HUDEP-2 (cell line): ENCODE measurements at regions not wholly inside any gene's neighbourhood (a gene's known extent, or its start where the extent isn't known, plus 50 kb on each side); places are given as distances from the start of the nearest gene placed in this dataset.
"Not testable (repeated sequence)": the region's sequence is repeated elsewhere in the genome, so short reads cannot be mapped to it uniquely, and the experiment has no call there.

Experiments
- DNase-seq, 76 experiments: peaks; one replicate each; lab custom pipeline; 2025; ENCODE audit not compliant: unreplicated experiment in 76 of 76; lab: John Stamatoyannopoulos, UW

GRCh38 chr12:115306380-115306779 lies 622.4 kb upstream of the TBX3 start:
- no peak for DNase-seq

GRCh38 chr12:115305867-115306266 lies 621.9 kb upstream of the TBX3 start:
- DNase-seq = no peak

GRCh38 chr12:115305275-115305674 lies 621.3 kb upstream of the TBX3 start:
- DNase-seq = no peak

- DNase-seq = no peak
Observed at GRCh38 chr12:115303723-115304309, 619.8 kb upstream of the TBX3 start.

GRCh38 chr12:115297445-115297844 lies 613.5 kb upstream of the TBX3 start:
- no peak for DNase-seq

- no peak for DNase-seq
Observed at GRCh38 chr12:115296613-115297198, 612.7 kb upstream of the TBX3 start.

- DNase-seq = no peak
Observed at GRCh38 chr12:115295886-115296285, 611.9 kb upstream of the TBX3 start.

GRCh38 chr12:115294453-115295133 lies 610.6 kb upstream of the TBX3 start:
- no peak for DNase-seq

GRCh38 chr12:115285429-115285828 lies 601.5 kb upstream of the TBX3 start:
- DNase-seq = not testable (repeated sequence)

GRCh38 chr12:115273456-115273855 lies 589.5 kb upstream of the TBX3 start:
- no peak for DNase-seq

- no peak for DNase-seq
Observed at GRCh38 chr12:115268451-115268850, 584.5 kb upstream of the TBX3 start.

GRCh38 chr12:115267891-115268290 lies 583.9 kb upstream of the TBX3 start:
- no peak for DNase-seq

GRCh38 chr12:115267464-115267863 lies 583.5 kb upstream of the TBX3 start:
- DNase-seq = no peak

- no peak for DNase-seq
Observed at GRCh38 chr12:115264605-115265004, 580.6 kb upstream of the TBX3 start.

- no peak for DNase-seq
Observed at GRCh38 chr12:115261691-115262398, 577.9 kb upstream of the TBX3 start.

GRCh38 chr12:115260762-115261675 lies 577.0 kb upstream of the TBX3 start:
- DNase-seq = no peak

- DNase-seq = no peak
Observed at GRCh38 chr12:115259968-115260747, 576.2 kb upstream of the TBX3 start.

GRCh38 chr12:115257791-115258190 lies 573.8 kb upstream of the TBX3 start:
- no peak for DNase-seq

- DNase-seq = no peak
Observed at GRCh38 chr12:115255962-115256361, 572.0 kb upstream of the TBX3 start.

GRCh38 chr12:115255257-115255656 lies 571.3 kb upstream of the TBX3 start:
- DNase-seq = no peak
